Astrocyte (in vitro differentiated cells and primary cell): ENCODE measurements at regions not wholly inside any gene's neighbourhood (a gene's known extent, or its start where the extent isn't known, plus 50 kb on each side); places are given as distances from the start of the nearest gene placed in this dataset.
"Not testable (repeated sequence)": the region's sequence is repeated elsewhere in the genome, so short reads cannot be mapped to it uniquely, and the experiment has no call there.

ENCODE experiments used
- DNase-seq: peaks from one replicate; pipeline ENCODE4 v3.0.0-alpha.2; 2010; ENCODE audit warnings: low read depth
- FAIRE-seq: peaks from 2 replicates; lab custom pipeline; 2011; peaks lifted over from hg19 to GRCh38; lab: Jason Lieb, UNC
- H2AFZ ChIP-seq: 2 replicates; pipeline ENCODE4 v1.6.0; 2012; ENCODE audit warnings: low read depth, low read length, inconsistent platforms
- H3K27ac ChIP-seq: 2 replicates; pipeline ENCODE4 v1.5.1; 2011; ENCODE audit warnings: low read depth, low read length, inconsistent platforms
- H3K27me3 ChIP-seq: 2 replicates; pipeline ENCODE4 v1.6.0; 2011; ENCODE audit warnings: low read length, inconsistent platforms; ENCODE audit not compliant: insufficient read depth
- H3K36me3 ChIP-seq: 2 replicates; pipeline ENCODE4 v1.5.1; 2011; ENCODE audit warnings: low read length, inconsistent platforms; ENCODE audit not compliant: insufficient read depth
- H3K4me1 ChIP-seq: 2 replicates; pipeline ENCODE4 v1.5.1; 2011; ENCODE audit warnings: low read length, inconsistent platforms; ENCODE audit not compliant: insufficient read depth
- H3K4me2 ChIP-seq: 2 replicates; pipeline ENCODE4 v1.6.0; 2012; ENCODE audit warnings: low read length, inconsistent platforms
- H3K4me3 ChIP-seq: 2 replicates; pipeline ENCODE4 v1.5.1; 2011; ENCODE audit warnings: low read depth, mild to moderate bottlenecking, low read length, inconsistent platforms; ENCODE audit not compliant: insufficient read depth
- H3K79me2 ChIP-seq: 2 replicates; pipeline ENCODE4 v1.6.0; 2012; ENCODE audit warnings: mild to moderate bottlenecking, low read length, inconsistent platforms; ENCODE audit not compliant: insufficient read depth
- H3K9ac ChIP-seq: 2 replicates; pipeline ENCODE4 v1.6.0; 2012; ENCODE audit warnings: mild to moderate bottlenecking, low read length, inconsistent platforms
- H3K9me3 ChIP-seq: 2 replicates; pipeline ENCODE4 v1.5.1; 2012; ENCODE audit warnings: low read depth, mild to moderate bottlenecking, low read length, inconsistent platforms; ENCODE audit not compliant: insufficient read depth
- H4K20me1 ChIP-seq: 2 replicates; pipeline ENCODE4 v1.6.0; 2012; ENCODE audit warnings: low read length, inconsistent platforms; ENCODE audit not compliant: insufficient read depth
- H3K27ac Mint-ChIP-seq: one replicate; pipeline ENCODE4 v1.8.0; 2021; ENCODE audit warnings: mild to moderate bottlenecking, mixed read lengths; ENCODE audit not compliant: unreplicated experiment
- H3K27me3 Mint-ChIP-seq: one replicate; pipeline ENCODE4 v1.8.0; 2021; ENCODE audit warnings: low read depth, mixed read lengths; ENCODE audit not compliant: unreplicated experiment
- H3K36me3 Mint-ChIP-seq: one replicate; pipeline ENCODE4 v1.8.0; 2021; ENCODE audit warnings: low read depth, mixed read lengths; ENCODE audit not compliant: unreplicated experiment
- H3K4me1 Mint-ChIP-seq: one replicate; pipeline ENCODE4 v1.8.0; 2021; ENCODE audit warnings: low read depth, mixed read lengths; ENCODE audit not compliant: unreplicated experiment
- H3K4me3 Mint-ChIP-seq: one replicate; pipeline ENCODE4 v1.8.0; 2021; ENCODE audit warnings: mild to moderate bottlenecking, moderate library complexity, mixed read lengths; ENCODE audit not compliant: unreplicated experiment
- H3K9me3 Mint-ChIP-seq: one replicate; pipeline ENCODE4 v1.8.0; 2021; ENCODE audit warnings: mild to moderate bottlenecking, mixed read lengths; ENCODE audit not compliant: unreplicated experiment
- CTCF ChIP-seq: IDR thresholded peaks from 2 replicates; pipeline ENCODE4 v1.5.1; 2011; ENCODE audit warnings: low read depth, mild to moderate bottlenecking, inconsistent platforms, low read length, moderate library complexity; ENCODE audit not compliant: insufficient read depth
- EZH2 ChIP-seq: IDR thresholded peaks from 2 replicates; pipeline ENCODE4 v1.6.1; 2012; ENCODE audit warnings: mild to moderate bottlenecking, low read length, inconsistent platforms; ENCODE audit not compliant: insufficient read depth

DNA sequence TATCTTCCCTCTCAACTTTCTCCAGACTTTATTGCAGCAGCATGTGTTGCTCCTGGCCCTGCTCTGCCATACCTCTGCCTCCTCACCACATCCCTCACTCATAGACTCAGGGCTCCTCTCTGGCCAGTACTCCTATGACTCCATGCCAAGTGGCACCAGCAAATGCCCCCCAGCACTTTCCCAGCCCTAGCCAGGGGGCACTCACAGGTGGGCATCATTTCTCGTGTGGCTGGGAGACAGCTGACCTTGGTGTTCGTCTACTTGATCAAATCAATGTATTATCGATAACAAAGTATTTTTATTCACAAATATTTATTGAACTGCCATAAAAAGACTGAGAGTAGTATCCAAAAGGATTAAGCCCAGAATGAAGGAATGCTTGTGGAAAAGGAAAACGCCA is 418.2 kb downstream of the FAM72C start:
- no peak overlapping the region for H3K9ac ChIP-seq
- TF ChIP-seq CTCF, result no peak
- no peak for TF ChIP-seq EZH2
- Mint-ChIP-seq H3K4me1 (no peaks in the 10 kb centered on the region), H3K9me3 (no peaks in the 10 kb centered on the region), H3K27me3 (peaks cover 19% of the 10 kb centered on the region), H3K36me3 (no peaks in the 10 kb centered on the region), H3K27ac (no peak overlapping the region), H3K4me3 (no peak overlapping the region)
- H3K4me2 ChIP-seq, result no peak overlapping the region
- H3K4me1 ChIP-seq, result no peaks in the 10 kb centered on the region
- H3K36me3 ChIP-seq, result no peaks in the 10 kb centered on the region
- no peak overlapping the region for H3K27ac ChIP-seq
- H3K9me3 ChIP-seq, result no peaks in the 10 kb centered on the region
- DNase-seq (no peak), FAIRE-seq (no peak)
- no peaks in the 10 kb centered on the region for H3K27me3 ChIP-seq
- no peak overlapping the region for H2AFZ ChIP-seq
- H4K20me1 ChIP-seq, result no peaks in the 10 kb centered on the region
- H3K79me2 ChIP-seq, result no peaks in the 10 kb centered on the region
- H3K4me3 ChIP-seq, result no peak overlapping the region

GRCh38 chr1:143504703-143505102 is 467.1 kb downstream of the FAM72C start:
- H3K9me3 ChIP-seq, H2AFZ ChIP-seq, H3K4me2 ChIP-seq, H3K79me2 ChIP-seq, H3K4me3 ChIP-seq, H3K4me1 ChIP-seq, H3K36me3 ChIP-seq, FAIRE-seq, H3K27me3 ChIP-seq, H3K9ac ChIP-seq, H3K9me3 Mint-ChIP-seq, DNase-seq, H4K20me1 ChIP-seq, H3K36me3 Mint-ChIP-seq, H3K4me1 Mint-ChIP-seq, H3K4me3 Mint-ChIP-seq, H3K27ac Mint-ChIP-seq, H3K27ac ChIP-seq: not testable (repeated sequence)
- H3K27me3 Mint-ChIP-seq, result peaks cover 11% of the 10 kb centered on the region

- H3K27me3 ChIP-seq, H3K27ac Mint-ChIP-seq, H3K36me3 ChIP-seq, H3K4me3 Mint-ChIP-seq, H3K79me2 ChIP-seq, H3K4me1 Mint-ChIP-seq, H3K9ac ChIP-seq, H3K4me3 ChIP-seq, H3K36me3 Mint-ChIP-seq, H2AFZ ChIP-seq, H3K4me1 ChIP-seq, H3K9me3 Mint-ChIP-seq, FAIRE-seq, DNase-seq, H3K9me3 ChIP-seq, H3K27ac ChIP-seq, H3K4me2 ChIP-seq, H4K20me1 ChIP-seq: not testable (repeated sequence)
- H3K27me3 Mint-ChIP-seq, result peaks cover 11% of the 10 kb centered on the region
Measured at GRCh38 chr1:143504080-143504479, 467.7 kb downstream of the FAM72C start.

DNA sequence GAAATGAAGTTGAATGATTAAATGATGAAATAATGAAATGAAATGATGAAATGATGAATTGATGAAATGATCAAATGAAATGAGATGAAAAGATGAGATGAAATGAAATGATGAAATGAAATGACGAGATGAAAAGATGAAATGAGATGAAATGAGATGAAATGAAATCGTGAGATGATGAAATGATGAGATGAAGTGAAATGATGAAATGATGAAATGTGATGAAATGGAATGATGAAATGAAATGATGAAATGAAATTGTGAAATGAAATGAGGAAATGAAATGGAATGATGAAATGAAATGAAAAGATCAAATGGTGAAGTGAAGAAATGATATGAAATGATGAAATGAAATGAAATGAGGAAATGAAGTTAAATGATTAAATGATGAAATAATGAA is 468.7 kb downstream of the FAM72C start:
- H3K27ac ChIP-seq, H3K9me3 ChIP-seq, H3K27me3 ChIP-seq, H3K36me3 Mint-ChIP-seq, H3K4me2 ChIP-seq, H3K36me3 ChIP-seq, H3K4me1 Mint-ChIP-seq, H2AFZ ChIP-seq, DNase-seq, H3K4me3 Mint-ChIP-seq, H3K4me3 ChIP-seq, FAIRE-seq, H3K9me3 Mint-ChIP-seq, H3K79me2 ChIP-seq, H3K4me1 ChIP-seq, H3K9ac ChIP-seq, H4K20me1 ChIP-seq, H3K27ac Mint-ChIP-seq: not testable (repeated sequence)
- peaks cover 11% of the 10 kb centered on the region for H3K27me3 Mint-ChIP-seq

- H4K20me1 ChIP-seq, H3K4me1 Mint-ChIP-seq, H3K27ac ChIP-seq, H3K4me3 Mint-ChIP-seq, H3K4me3 ChIP-seq, DNase-seq, H3K79me2 ChIP-seq, H2AFZ ChIP-seq, H3K27ac Mint-ChIP-seq, FAIRE-seq, H3K4me1 ChIP-seq, H3K9ac ChIP-seq, H3K9me3 Mint-ChIP-seq, H3K27me3 ChIP-seq, H3K9me3 ChIP-seq, H3K36me3 Mint-ChIP-seq, H3K36me3 ChIP-seq, H3K4me2 ChIP-seq: not testable (repeated sequence)
- H3K27me3 Mint-ChIP-seq, result peaks cover 11% of the 10 kb centered on the region
Measured at GRCh38 chr1:143502038-143502437, 469.7 kb downstream of the FAM72C start.
